ENCODE measurements at regions not wholly inside any gene's neighbourhood (a gene's known extent, or its start where the extent isn't known, plus 50 kb on each side); places are given as distances from the start of the nearest gene placed in this dataset.

DNA sequence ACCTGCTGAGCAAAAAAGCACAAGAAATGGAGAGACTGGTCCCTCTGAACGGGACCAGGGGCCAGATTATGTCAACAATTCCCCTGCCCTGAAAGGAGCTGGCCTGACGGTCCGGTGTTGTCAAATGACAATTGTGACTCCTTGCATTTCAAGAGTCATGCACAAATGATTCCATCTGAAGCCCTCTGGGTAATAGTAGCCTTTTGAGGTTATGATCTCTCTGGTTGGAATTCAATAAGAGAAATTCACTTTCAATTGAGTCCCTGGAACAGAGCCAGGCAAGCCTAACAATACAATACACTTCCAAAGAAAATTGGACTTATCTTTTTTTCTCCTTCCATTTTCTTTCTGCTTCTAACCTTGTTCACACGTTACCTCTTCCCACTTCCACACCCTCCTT lies 116.9 kb downstream of the C1D start:
- TF ChIP-seq CTCF (conservative IDR thresholded peaks at IDR 0.05; ENCODE audit: low read depth, low read length) (no peak), EZH2 (IDR thresholded peaks at IDR 0.05; ENCODE audit: borderline replicate concordance, low read depth, low read length, poor library complexity, severe bottlenecking) (no peak)
